GM18907 (cell line): ENCODE measurements at regions not wholly inside any gene's neighbourhood (a gene's known extent, or its start where the extent isn't known, plus 50 kb on each side); places are given as distances from the start of the nearest gene placed in this dataset.
"Not testable (repeated sequence)": the region's sequence is repeated elsewhere in the genome, so short reads cannot be mapped to it uniquely, and the experiment has no call there.

ENCODE experiments used
- ATAC-seq: cut with Tn5 transposase; IDR thresholded peaks from one replicate; pipeline ENCODE4 v1.9.1; 2021; ENCODE audit warnings: mild to moderate bottlenecking, moderate library complexity; ENCODE audit not compliant: unreplicated experiment

DNA sequence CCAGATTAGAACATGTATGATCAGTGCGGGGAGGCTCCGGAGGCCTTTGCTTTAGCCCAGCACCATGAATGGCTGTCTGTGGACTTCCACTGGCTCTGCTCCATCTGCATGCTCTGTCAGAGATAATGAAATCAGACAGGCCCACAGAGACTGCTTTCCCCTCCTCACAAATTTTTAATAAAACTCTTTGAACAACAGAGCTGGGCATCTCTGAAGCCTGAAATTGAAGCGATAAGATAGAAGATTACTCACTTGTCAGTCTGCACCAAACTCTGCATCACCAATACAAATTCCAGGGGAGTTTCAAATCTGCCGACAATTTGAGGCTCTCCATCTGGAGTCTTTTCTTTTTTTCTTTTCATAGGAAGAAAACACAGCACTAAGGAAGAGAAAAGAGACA is 110.0 kb downstream of the DYRK2 start:
- ATAC-seq: peak; percentile 17

- ATAC-seq: no peak
These were observed 111.3 kb downstream of the DYRK2 start for GRCh38 chr12:67759829-67760228.

- ATAC-seq: no peak
These were observed 112.2 kb downstream of the DYRK2 start for GRCh38 chr12:67760586-67761275.

GRCh38 chr12:67761566-67761965 is 113.0 kb downstream of the DYRK2 start:
- no peak for ATAC-seq

- peak; percentile 65 for ATAC-seq
These were observed 115.5 kb downstream of the DYRK2 start for GRCh38 chr12:67764055-67764454.

GRCh38 chr12:67764946-67765619 is 116.5 kb downstream of the DYRK2 start:
- ATAC-seq: no peak

- no peak for ATAC-seq
These were observed 117.5 kb downstream of the DYRK2 start for GRCh38 chr12:67765776-67766766.

GRCh38 chr12:67772267-67773169 is 124.0 kb downstream of the DYRK2 start:
- no peak for ATAC-seq

DNA sequence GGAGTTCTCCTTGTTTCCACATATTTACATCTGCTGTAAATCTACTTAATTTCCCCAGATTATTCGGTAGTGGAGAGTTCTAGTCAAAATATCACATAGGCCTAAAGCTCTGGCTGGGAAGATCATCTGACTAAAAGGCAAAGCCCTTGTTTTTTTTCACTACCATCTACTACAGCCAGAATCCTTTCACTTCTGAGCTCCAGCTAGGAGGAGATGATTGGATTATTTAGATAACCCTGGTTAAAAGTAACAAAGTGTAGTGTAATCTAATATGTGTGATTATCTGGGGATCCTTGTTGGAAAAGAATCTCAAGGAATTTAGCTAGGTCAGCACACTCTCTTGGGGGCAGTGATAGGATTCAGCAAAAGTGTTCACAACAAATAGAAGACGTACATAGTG is 125.4 kb downstream of the DYRK2 start:
- no peak for ATAC-seq

DNA sequence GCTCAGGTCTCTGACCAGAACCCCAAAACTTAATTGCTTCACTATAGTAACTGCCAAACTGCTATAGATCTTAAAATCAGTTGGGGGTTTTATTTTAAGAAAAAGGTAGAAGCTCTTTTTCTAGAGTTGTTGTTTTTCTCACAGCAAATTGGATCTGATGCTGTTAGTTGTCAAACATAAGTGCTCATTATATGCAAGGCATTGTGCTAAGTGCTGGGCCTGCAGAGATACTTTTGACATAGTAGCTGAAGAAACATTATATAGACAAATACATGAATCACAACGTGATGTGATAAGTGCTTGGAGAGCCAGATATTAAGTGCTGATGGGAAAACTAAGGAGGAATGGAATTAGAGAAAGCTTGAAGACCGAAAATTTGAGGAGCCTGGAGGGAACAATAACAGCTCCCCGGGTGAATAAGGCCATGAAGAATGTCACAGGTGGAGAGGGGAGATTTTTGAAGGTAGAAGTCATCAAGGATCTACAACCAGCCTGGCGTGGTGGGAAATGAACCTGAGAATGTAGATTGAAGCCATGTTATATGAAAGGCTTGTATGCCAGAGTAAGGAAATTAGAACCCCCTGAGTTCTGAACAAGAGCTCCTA is 126.5 kb downstream of the DYRK2 start:
- ATAC-seq: no peak

DNA sequence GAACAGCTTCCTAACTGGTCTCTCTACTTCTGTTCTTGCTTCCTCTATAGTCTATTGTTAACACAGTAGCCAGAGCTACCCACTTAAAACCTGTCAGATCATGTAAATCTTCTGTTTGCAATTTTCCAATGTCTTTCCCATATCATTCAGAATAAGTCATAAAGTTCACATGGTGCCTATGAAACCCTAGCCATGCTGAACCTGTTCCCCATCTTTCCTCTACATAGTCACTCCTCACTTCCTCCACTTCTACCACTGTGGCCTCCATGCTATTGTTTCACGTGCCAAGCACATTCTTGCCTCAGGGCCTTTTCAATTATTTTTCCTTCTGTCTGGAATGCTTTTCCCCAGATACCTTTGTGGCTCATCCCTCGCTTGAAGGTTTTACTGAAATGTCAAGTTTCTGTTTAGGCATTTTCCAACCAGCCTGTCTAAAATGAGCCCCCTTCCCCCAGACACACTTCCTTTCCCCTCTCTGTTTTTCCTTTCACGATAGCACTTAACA is 132.1 kb downstream of the DYRK2 start:
- no peak for ATAC-seq

- ATAC-seq: no peak
These were observed 134.0 kb downstream of the DYRK2 start for GRCh38 chr12:67782573-67782972.

DNA sequence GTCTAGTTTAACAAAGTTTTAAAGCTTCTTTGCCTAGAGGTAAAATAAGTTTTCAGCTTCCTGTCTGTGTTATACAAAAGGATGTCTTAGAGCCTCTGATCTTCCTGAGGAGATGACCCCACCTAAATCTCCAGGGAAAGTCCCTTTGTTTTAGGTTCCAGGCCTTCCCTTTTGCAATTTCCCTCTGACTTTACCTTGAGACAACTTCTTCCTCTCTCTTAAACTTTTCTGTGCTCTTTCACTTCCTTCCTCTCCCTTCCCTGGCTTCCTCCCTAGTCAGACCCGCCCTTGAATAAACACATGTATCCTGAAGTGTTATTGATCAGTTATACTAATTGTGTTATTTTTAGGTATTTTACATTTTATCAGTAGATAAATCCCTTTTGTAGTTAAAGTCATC is 134.8 kb downstream of the DYRK2 start:
- ATAC-seq: no peak

DNA sequence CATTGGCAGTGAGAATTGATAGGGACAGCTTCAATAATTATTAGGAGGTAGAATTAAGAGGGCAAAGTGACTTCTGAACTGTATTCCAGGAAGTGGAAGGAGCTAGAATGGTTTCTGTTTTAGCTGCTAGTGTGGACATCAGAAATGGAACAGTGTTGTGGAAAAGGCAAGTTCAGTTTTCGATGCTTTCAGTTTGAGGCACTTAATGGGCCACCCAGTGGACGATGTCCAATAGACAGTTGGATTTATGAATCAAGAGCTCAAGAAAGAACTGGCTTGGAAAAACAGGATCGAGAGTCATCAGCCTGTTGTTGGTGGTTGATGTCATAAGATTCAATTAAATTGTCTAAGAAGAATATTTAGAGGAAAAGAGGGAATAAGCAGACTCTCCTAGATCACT is 136.3 kb downstream of the DYRK2 start:
- ATAC-seq: no peak

GRCh38 chr12:67786086-67786485 is 137.5 kb downstream of the DYRK2 start:
- no peak for ATAC-seq

DNA sequence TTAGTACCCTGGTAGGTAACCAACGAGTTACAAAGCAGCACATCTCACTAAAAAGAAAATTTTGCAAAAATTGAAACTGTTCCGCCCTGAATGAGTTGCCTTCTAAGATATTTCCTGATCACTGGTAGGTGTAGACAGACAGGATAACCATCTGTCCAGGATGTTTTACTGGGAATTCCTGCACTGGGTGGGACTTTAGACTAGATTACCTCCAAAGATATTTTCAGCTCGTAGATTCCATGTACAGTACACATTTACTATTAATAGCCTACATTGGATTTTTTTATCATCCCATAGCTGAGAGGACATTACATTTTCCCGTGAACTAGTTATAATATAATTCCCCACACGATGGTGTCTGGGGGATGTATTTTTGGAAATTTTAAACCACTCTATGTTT is 139.6 kb downstream of the DYRK2 start:
- no peak for ATAC-seq

DNA sequence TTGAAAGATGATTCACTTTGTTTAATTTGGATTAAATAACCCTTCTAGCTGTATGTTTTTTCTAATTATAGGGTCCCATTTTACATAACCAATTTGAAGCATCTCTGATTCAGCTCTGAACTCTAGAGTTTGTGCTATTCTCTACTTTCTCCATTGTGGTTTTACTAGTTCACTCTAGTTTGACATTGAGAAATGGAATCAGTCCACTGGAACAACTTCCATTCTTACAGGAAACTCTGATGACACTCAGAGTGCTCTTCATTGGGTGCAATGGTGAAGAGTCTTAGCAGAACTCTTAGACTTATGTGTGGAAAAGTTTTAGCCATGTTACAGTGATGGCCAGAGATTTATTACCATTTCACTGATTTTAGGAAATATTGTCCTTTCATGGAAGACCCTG is 140.7 kb downstream of the DYRK2 start:
- ATAC-seq: no peak

- ATAC-seq: no peak
These were observed 142.1 kb downstream of the DYRK2 start for GRCh38 chr12:67790660-67791059.

DNA sequence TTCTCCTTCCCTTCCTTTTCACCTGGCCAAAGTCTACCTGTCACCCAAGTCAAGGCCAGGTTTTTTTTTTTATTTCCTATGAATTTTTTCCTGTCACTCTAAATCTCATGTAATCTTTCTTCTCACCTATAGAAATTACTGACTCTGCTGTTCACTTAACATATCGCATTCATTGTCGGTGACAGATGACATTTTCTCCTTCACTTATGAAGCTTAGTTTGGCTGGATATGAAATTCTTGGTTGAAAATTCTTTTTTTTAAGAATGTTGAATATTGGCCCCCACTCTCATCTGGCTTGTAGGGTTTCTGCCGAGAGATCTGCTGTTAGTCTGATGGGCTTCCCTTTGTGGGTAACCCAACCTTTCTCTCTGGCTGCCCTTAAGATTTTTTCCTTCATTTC is 142.8 kb downstream of the DYRK2 start:
- ATAC-seq: not testable (repeated sequence)

DNA sequence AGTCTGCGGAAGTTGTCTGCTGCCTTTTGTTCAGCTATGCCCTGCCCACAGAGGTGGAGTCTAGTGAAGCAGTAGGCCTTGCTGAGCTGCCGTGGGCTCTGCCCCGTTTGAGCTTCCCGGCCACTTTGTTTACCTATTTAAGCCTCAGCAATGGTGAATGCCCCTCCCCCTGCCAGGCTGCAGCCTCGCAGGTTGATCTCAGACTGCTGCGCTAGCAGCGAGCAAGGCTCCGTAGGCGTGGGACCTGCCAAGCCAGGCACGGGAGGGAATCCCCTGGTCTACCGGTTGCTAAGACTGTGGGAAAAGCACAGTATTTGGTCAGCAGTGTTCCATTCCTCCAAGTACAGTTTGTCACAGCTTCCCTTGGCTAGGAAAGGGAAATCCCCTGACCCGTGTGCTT is 143.6 kb downstream of the DYRK2 start:
- ATAC-seq: no peak
